ENCODE measurements at regions not wholly inside any gene's neighbourhood (a gene's known extent, or its start where the extent isn't known, plus 50 kb on each side); places are given as distances from the start of the nearest gene placed in this dataset.

- TF ChIP-seq CTCF (IDR thresholded peaks at IDR 0.05; ENCODE audit: control insufficient read depth, insufficient read depth, low read depth, low read length, missing control alignments): no peak
- DNase-seq (ENCODE audit: low read depth): no peak
- no peak overlapping the region for H3K4me3 ChIP-seq (ENCODE audit: control insufficient read depth, low read depth, low read length)
Measured at GRCh38 chr6:95365454-95365853, 211.9 kb upstream of the MANEA start.

GRCh38 chr6:95366414-95366813, 210.9 kb upstream of the MANEA start:
- no peak overlapping the region for H3K4me3 ChIP-seq (ENCODE audit: control insufficient read depth, low read depth, low read length)
- no peak for DNase-seq (ENCODE audit: low read depth)
- TF ChIP-seq CTCF (IDR thresholded peaks at IDR 0.05; ENCODE audit: control insufficient read depth, insufficient read depth, low read depth, low read length, missing control alignments): no peak

- no peak for DNase-seq (ENCODE audit: low read depth)
Measured at GRCh38 chr6:95383878-95384277, 193.5 kb upstream of the MANEA start.

DNA sequence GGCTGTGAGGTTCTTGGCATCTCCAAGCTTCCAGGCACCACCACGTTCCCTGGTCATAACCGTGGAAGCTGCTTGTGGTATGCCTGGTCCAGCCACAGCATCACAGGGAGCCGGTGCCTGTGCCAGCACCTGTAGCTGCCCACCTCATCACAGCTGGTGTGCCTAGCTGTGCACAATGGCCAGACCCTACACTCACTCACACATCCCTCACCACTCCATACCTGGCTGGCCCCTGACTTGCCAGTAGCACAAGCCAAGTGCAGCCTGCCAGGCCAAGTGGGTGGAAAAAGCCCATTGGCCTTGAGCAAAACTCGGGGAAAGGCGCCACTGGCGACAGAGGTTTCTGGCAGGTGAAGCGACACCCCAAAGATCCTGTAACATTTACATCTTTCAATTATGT, 192.3 kb upstream of the MANEA start:
- TF ChIP-seq CTCF (IDR thresholded peaks at IDR 0.05; ENCODE audit: control insufficient read depth, insufficient read depth, low read depth, low read length, missing control alignments): no peak
- H3K4me3 ChIP-seq (ENCODE audit: control insufficient read depth, low read depth, low read length): no peak overlapping the region
- DNase-seq (ENCODE audit: low read depth): no peak

More at GRCh38 chr6:95383878-95384277, 193.5 kb upstream of the MANEA start:
- no peak for TF ChIP-seq CTCF (IDR thresholded peaks at IDR 0.05; ENCODE audit: control insufficient read depth, insufficient read depth, low read depth, low read length, missing control alignments)
- no peak overlapping the region for H3K4me3 ChIP-seq (ENCODE audit: control insufficient read depth, low read depth, low read length)

DNA sequence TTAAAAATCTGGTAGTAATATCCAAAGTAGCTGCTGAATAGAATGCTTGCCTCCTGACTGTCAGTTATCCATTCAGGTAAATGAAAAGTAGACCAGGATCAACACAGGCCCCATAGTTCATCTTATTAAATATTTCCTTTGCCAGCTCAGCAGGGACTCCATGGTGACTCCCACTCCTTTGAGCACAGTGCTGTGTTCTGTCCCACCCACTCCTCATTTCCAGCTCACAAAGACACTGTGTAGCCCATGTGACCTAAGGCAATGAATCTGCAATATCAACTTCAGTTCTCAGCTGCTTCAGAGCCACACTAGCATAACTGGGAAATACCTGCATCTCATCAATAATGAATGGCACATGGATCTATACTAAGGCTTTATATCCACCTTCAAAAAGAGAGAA, 189.5 kb upstream of the MANEA start:
- no peak for TF ChIP-seq CTCF (IDR thresholded peaks at IDR 0.05; ENCODE audit: control insufficient read depth, insufficient read depth, low read depth, low read length, missing control alignments)
- DNase-seq (ENCODE audit: low read depth): no peak
- no peak overlapping the region for H3K4me3 ChIP-seq (ENCODE audit: control insufficient read depth, low read depth, low read length)

GRCh38 chr6:95404777-95405176, 172.6 kb upstream of the MANEA start:
- no peak overlapping the region for H3K4me3 ChIP-seq (ENCODE audit: control insufficient read depth, low read depth, low read length)
- TF ChIP-seq CTCF (IDR thresholded peaks at IDR 0.05; ENCODE audit: control insufficient read depth, insufficient read depth, low read depth, low read length, missing control alignments): no peak
- no peak for DNase-seq (ENCODE audit: low read depth)

- no peak for DNase-seq (ENCODE audit: low read depth)
- no peak overlapping the region for H3K4me3 ChIP-seq (ENCODE audit: control insufficient read depth, low read depth, low read length)
- no peak for TF ChIP-seq CTCF (IDR thresholded peaks at IDR 0.05; ENCODE audit: control insufficient read depth, insufficient read depth, low read depth, low read length, missing control alignments)
Measured at GRCh38 chr6:95408111-95408510, 169.2 kb upstream of the MANEA start.

Data from AG09309 (cell line).